ENCODE measurements at regions not wholly inside any gene's neighbourhood (a gene's known extent, or its start where the extent isn't known, plus 50 kb on each side); places are given as distances from the start of the nearest gene placed in this dataset.

DNA sequence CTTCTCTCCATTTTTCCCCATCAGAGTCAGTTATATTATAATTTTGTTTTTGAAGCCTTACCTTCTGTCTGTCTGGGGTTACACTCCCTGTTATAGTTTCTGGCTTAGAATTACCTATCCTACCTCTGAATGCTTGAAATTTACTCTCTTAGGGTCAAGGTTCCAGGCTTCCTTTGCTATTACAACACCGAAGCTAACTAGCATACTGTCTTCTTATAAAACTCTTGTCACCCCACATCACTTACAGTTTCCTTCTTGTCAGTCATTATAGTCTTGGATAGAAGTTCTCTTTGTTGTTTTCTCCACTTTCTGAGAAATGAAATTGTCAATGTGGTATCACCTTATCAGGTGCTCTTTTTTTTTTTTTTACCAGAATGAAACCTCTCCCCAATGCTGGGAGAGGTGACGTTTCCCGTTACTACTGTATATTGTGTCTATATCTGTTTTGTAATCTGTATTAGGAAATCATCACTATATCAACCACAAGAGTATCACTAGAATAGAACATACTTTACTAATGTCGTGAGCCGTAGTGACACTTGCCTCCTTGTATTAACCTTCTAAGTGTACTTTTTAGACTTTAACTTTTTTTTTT, 69.2 kb upstream of the PSMA6 start:
- no peak for DNase-seq

DNA sequence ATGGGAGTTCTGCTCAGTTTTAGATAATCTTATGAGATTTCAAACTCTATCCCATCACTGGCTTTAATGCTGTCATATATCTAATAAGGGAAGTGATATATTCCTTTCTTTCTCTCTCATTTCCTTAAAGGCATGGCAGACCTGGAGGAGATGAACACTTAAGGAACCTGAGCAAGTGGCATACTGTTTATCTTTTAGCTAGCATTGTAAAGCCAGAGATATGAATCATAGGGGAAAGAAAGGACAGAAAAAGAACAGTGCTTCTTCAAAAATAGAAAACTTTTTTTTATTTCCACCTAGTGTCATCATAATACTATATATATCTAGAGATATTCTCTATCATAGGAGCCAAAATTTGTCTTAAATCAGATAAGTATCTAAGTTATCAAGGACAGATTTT, 68.3 kb upstream of the PSMA6 start:
- no peak for DNase-seq

DNA sequence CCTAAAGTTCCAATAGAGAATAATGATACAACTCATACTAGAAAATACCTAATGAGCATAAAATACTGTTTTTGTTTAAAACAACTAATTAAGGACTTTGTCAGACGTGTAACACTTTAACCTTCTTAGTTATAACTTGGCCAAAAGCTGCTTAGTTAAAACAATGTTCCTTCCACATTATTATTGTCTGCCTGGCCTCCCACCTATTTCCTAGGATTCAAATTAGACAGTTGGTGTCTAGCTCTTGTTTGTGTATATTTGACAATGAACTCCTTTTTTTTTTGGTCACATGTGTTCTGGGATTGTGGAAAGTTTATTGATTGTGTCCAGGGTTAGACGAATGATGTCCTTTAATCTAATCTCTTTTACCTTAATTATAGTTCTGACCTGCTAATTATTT, 67.6 kb upstream of the PSMA6 start:
- DNase-seq = no peak

DNA sequence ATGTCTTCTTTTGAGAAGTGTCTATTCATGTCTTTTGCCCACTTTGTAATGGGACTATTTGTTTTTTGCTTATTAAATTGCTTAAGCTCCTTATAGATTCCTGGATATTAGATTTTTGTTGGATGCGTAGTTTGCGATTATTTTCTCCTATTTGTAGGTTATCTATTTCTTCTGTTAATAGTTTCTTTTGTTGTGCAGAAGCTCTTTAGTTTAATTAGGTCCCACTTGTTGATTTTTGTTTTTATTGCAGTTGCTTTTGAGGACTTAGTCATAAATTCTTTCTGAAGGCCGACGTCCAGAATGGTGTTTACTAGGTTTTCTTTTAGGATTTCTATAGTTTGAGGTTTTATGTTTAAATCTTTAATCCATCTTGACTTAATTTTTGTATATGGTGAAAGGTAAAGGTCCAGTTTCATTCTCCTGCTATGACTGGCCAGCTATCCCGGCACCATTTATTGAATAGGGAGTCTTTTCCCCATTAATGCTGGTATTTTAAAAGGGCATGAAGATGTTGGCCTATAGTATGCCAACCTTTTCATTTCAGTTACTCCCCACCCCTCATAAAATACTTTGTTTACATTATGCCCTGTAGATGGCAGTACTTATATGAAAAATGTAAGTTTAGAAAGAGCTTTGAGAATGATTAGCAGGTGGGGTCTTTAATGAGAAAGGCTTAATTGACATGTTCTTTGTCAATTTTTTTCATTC, 62.9 kb upstream of the PSMA6 start:
- DNase-seq = peak; percentile 68

DNA sequence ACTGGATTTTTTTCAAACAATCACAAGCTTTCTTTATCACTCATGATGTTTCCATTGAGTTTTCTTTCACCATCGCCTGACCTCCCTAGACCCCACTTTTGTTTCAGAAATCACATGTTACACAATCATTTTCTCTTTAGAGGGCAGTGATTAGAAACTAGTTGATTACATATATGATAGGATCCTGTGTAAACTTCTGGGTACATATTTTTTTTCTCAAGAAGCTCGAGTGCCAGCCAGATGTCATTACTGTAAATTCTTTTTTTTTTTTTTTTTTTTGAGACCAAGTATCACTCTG, 62.4 kb upstream of the PSMA6 start:
- DNase-seq = no peak

DNA sequence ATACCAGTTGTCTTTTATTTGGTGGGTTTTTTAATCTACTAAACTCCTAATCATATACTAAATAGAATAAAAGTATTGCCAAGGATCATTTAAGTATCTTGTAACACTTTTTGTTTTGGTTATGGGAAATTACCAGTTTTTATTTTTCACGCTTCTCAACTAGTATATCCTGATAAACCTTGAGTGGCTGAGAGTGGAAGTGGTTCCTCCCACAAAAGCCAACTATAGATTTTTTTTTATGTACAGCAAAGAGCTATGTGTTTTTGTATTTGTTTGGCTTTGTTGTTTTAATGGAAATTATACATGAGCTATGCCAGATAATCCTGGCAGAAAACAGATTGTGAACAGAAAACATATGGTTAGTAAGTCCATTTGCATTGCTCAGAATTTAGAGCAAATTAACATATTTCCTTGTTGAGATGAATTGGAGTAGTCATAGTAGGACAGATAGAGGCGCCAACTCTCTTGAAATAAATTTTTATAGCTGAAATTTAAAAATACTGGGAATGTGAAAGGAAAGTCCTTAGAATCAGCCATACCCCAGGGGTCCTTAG, 60.9 kb upstream of the PSMA6 start:
- no peak for DNase-seq

DNA sequence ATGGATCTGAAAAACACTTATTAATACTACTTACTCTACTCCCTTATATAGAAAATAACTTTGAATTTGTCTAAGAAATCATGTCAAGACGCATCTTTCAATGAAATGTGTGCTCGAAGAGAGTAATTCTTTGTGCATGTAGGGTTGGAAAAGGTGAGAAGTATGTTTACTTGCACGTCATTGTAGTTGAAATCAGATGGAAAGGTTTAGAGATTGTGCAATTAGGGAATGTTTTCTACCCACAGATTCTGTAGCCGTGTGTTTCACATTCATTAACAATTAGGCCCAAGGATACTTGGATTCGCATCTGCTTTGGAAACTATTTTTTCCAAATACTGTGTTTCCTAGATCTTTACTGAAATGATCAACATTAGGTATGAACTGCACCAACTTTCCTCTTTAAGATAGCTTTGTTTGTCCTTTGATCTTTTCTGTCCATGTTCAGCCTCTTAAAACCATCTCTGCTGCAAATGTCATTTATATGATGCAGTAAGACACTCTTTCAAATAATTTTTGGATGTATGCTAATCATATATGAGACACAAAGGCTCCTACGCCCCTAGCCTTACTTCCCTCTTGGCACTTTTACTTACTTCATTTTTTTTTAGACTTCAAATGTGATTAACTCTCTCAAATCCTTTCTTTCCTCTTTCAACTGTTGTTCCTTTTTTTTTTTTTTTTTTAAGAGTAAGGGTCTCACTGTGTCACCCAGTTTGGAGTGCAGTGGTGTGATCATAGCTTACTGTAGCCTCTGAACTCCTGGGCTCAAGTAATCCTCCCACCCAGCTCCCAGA, 58.0 kb upstream of the PSMA6 start:
- DNase-seq = no peak

DNA sequence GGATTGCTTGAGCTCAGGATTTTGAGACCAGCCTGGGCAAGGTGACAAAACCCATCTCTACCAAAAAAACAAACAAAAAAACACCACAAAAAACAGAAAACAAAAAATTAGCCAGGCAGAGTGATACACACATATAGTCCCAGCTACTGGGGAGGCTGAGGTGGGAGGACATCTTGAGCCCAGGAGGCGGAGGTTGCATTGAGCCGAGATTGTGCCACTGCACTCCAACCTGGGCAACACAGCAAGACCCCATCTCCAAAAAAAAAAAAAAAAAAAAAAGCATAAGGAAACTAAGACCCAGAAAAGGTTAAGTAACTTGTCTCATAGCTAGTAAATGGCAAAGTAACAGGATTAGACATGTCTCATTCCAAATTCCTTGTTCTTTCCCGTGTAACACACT, 56.3 kb upstream of the PSMA6 start:
- DNase-seq = no peak

DNA sequence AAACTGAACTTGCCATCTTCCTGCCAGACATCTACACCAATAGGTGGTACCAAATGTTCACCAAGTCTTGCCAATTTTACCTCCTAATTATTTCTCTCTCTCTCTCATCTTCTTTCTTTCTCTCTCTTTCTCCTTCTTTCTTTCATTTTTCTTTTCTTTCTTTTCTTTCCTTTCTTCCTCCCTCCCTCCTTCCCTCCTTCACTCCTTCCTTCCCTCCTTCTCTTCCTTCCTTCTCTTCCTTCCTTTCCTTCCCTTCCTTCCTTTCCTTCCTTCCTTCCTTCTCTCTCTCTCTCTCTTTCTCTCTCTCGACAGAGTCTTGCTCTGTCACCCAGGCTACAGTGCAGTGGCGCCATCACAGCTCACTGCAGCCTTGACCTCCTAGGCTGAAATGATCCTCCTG, 55.4 kb upstream of the PSMA6 start:
- no peak for DNase-seq

DNA sequence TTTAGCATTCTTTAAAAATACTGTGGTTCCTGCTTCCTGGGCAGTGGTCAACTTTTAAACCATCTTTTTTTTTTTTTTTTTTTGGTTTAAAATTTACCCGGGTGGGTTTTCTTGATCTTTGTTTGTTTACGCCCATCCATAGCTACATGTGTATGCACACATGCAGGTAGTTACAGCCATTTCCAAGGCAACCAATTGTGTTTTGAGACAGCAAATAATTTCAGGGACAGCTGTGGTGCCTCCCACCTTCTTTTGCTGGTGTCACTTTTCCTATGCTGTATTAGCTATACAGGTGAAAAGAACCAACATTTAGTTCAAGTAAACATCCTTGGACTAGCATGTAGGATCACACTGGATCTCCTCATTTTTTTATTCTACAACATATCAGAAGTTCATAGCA, 52.0 kb upstream of the PSMA6 start:
- DNase-seq = no peak

Measured in NCI-H1105 treated with DMSO at 0.1 percent for 48 hours (cell line).